ENCODE measurements at regions not wholly inside any gene's neighbourhood (a gene's known extent, or its start where the extent isn't known, plus 50 kb on each side); places are given as distances from the start of the nearest gene placed in this dataset.

- Histone ChIP-seq H4K20me1 (ENCODE audit: insufficient read depth, low read length) (no peaks in the 10 kb centered on the region), H3K4me3 (ENCODE audit: insufficient read depth, low read depth, low read length) (no peak overlapping the region), H3K4ac (ENCODE audit: low read depth, low read length) (no peak overlapping the region; the same call in 1 of the 2 replicates), H3K9me1 (ENCODE audit: insufficient read depth, low read length) (peaks cover 6% of the 10 kb centered on the region; the same call in 1 of the 2 replicates), H2BK15ac (ENCODE audit: low read depth, low read length) (no peak overlapping the region), H2AK9ac (replicated peaks; ENCODE audit: low read depth, low read length, poor library complexity) (no peak overlapping the region), H3K9ac (ENCODE audit: low read depth, low read length) (no peak overlapping the region), H3K27me3 (ENCODE audit: control insufficient read depth, insufficient read depth, low read length) (no peaks in the 10 kb centered on the region), H2BK120ac (ENCODE audit: low read depth, low read length) (no peak overlapping the region), H2AK5ac (ENCODE audit: low read depth, low read length) (no peak overlapping the region), H3K18ac (ENCODE audit: low read depth, low read length) (no peak overlapping the region), H3K9me3 (ENCODE audit: control insufficient read depth, insufficient read depth, low read length) (no peaks in the 10 kb centered on the region), H3K27ac (ENCODE audit: insufficient read depth, low read length) (no peak overlapping the region), H4K5ac (ENCODE audit: low read depth, low read length) (no peak overlapping the region), H3K23ac (ENCODE audit: low read depth, low read length) (no peak overlapping the region), H3K79me1 (ENCODE audit: low read depth in 1 of 2, low read length in 2 of 2) (0 out of 4 replicates have a peak, but pooled peaks cover 0 to 3% of the 10 kb centered on the region in 2 experiments), H2AFZ (replicated peaks; ENCODE audit: low read length, poor library complexity) (no peak overlapping the region), H4K8ac (ENCODE audit: low read depth in 2 of 2, low read length in 2 of 2) (no peak overlapping the region), H2BK20ac (ENCODE audit: low read depth, low read length) (no peak overlapping the region), H3K14ac (replicated peaks; ENCODE audit: low read depth, low read length) (no peak overlapping the region), H3K36me3 (ENCODE audit: control insufficient read depth, insufficient read depth, low read length) (no peaks in the 10 kb centered on the region), H2BK5ac (ENCODE audit: low read depth, low read length, poor library complexity, severe bottlenecking) (no peak overlapping the region), H3K56ac (ENCODE audit: extremely low read depth, insufficient read depth, low read length) (no peak overlapping the region), H3K4me1 (ENCODE audit: control insufficient read depth, insufficient read depth, low read length) (peaks cover 19% of the 10 kb centered on the region), H3K4me2 (ENCODE audit: low read depth, low read length) (no peak overlapping the region), H4K91ac (ENCODE audit: insufficient read depth, low read depth, low read length) (no peak overlapping the region; the same call in 1 of the 2 replicates)
- POLR2A ChIA-PET (ENCODE audit: unreplicated experiment), result interaction anchor here (0.6 kb wide), 1 partner anchor 103 kb away, joined by 8 read pairs; no protein-coding TSS in a partner anchor
- intact Hi-C loops (cut with micrococcal nuclease), result no loop called here
- no peak for ATAC-seq (ENCODE audit: low read depth)
- BruUV-seq (replicated peaks), result no TSS peak
- no peak for DNase-seq
- in situ Hi-C loops (cut with MboI; ENCODE audit: low sequenced_read_pairs), result no loop called here
- TF ChIP-seq USF2 (IDR thresholded peaks at IDR 0.05; ENCODE audit: low read depth, low read length) (no peak), ELK1 (IDR thresholded peaks at IDR 0.05; ENCODE audit: borderline replicate concordance, low read depth, low read length) (no peak), MXI1 (IDR thresholded peaks at IDR 0.05; ENCODE audit: borderline replicate concordance, low read depth, low read length) (no peak), CEBPB (IDR thresholded peaks at IDR 0.05; ENCODE audit: low read depth, low read length) (no peak), MAFK (IDR thresholded peaks at IDR 0.05; ENCODE audit: low read depth, low read length) (no peak)
- 71% methylated on average over 7 of the region's 10 CpGs; no CpG with 5 or more reads in 1 of the 2 experiments for WGBS, 2 experiments (ENCODE audit: extremely low coverage in 2 of 2, insufficient read length in 1 of 2)
- dilution Hi-C loops (cut with HindIII; ENCODE audit: low sequenced_read_pairs, unreplicated experiment), result no loop called here
- CTCF ChIA-PET, result interaction anchor here (0.6 kb wide), 1 partner anchor 992 kb away, joined by 5 read pairs; no protein-coding TSS in a partner anchor
These were observed 101.6 kb upstream of the CPEB4 start for GRCh38 chr5:173786286-173787187.
